ENCODE measurements at regions not wholly inside any gene's neighbourhood (a gene's known extent, or its start where the extent isn't known, plus 50 kb on each side); places are given as distances from the start of the nearest gene placed in this dataset.

GRCh38 chr3:72049300-72049699, 264.4 kb upstream of the PROK2 start:
- TF ChIP-seq MEF2A (IDR thresholded peaks at IDR 0.05; ENCODE audit: borderline replicate concordance, low read depth) (no peak), TAF1 (IDR thresholded peaks at IDR 0.05; ENCODE audit: borderline replicate concordance, low read depth, low read length) (no peak), GABPA (IDR thresholded peaks at IDR 0.05; ENCODE audit: low read depth) (no peak), FOSL2 (IDR thresholded peaks at IDR 0.05; ENCODE audit: borderline replicate concordance, low read depth) (no peak)
- H3K9me2 ChIP-seq, result no peaks in the 10 kb centered on the region
- 20% methylated on average over 1 of the region's 1 CpG for WGBS (ENCODE audit: low lambda C conversion rate)

GRCh38 chr3:72048873-72049272, 263.9 kb upstream of the PROK2 start:
- H3F3A ChIP-seq (replicated peaks; ENCODE audit: insufficient read depth), result no peaks in the 10 kb centered on the region
- WGBS (ENCODE audit: low lambda C conversion rate), result 31% methylated on average over 5 of the region's 5 CpGs
- ChIA-PET POLR2A (no interaction called here), CTCF (interaction anchor here (0.9 kb wide), 1 partner anchor 12 kb away, joined by 3 read pairs; no protein-coding TSS in a partner anchor)
- no peak overlapping the region for H3K4me2 ChIP-seq
- no peaks in the 10 kb centered on the region for H3K9me2 ChIP-seq
- H3K27ac ChIP-seq (ENCODE audit: low read depth in 2 of 2, low read length in 1 of 2), result no peak overlapping the region
- H3K27me3 ChIP-seq (ENCODE audit: insufficient read depth), result no peaks in the 10 kb centered on the region
- H3K9me3 ChIP-seq, result no peaks in the 10 kb centered on the region
- H3K4me3 ChIP-seq (ENCODE audit: low read depth in 2 of 2, low read length in 1 of 2), result no peak overlapping the region
- H3K79me2 ChIP-seq (ENCODE audit: insufficient read depth), result no peaks in the 10 kb centered on the region
- TF ChIP-seq CTCF (IDR thresholded peaks at IDR 0.05) (no peak), TAF1 (IDR thresholded peaks at IDR 0.05; ENCODE audit: borderline replicate concordance, low read depth, low read length) (no peak), IRF3 (IDR thresholded peaks at IDR 0.05; ENCODE audit: low read depth, low read length) (no peak), RAD21 (IDR thresholded peaks at IDR 0.05; ENCODE audit: low read length) (no peak), REST (IDR thresholded peaks at IDR 0.05; ENCODE audit: low read depth, low read length) (no peak), MXI1 (IDR thresholded peaks at IDR 0.05; ENCODE audit: low read depth, low read length) (no peak), SMC3 (IDR thresholded peaks at IDR 0.05; ENCODE audit: low read depth, low read length) (no peak), RCOR1 (IDR thresholded peaks at IDR 0.05; ENCODE audit: low read length) (no peak), EZH2phosphoT487 (IDR thresholded peaks at IDR 0.05; ENCODE audit: borderline replicate concordance, low read depth) (no peak), USF1 (IDR thresholded peaks at IDR 0.05; ENCODE audit: borderline replicate concordance, low read depth) (no peak), RFX5 (IDR thresholded peaks at IDR 0.05; ENCODE audit: low read length) (no peak), CHD2 (IDR thresholded peaks at IDR 0.05; ENCODE audit: low read length, partially characterized antibody) (no peak), MAX (IDR thresholded peaks at IDR 0.05; ENCODE audit: low read depth) (no peak), MEF2A (IDR thresholded peaks at IDR 0.05; ENCODE audit: borderline replicate concordance, low read depth) (no peak)
- no peak for DNase-seq
- no peak overlapping the region for H3K9ac ChIP-seq
- H3K4me1 ChIP-seq (ENCODE audit: control insufficient read depth in 1 of 2, insufficient read depth in 2 of 2, low read depth in 1 of 2, low read length in 1 of 2), result no peaks in the 10 kb centered on the region; a peak in 1 of 4 replicates
- no peaks in the 10 kb centered on the region for H3K36me3 ChIP-seq (replicated peaks in 1 of 2; ENCODE audit: control insufficient read depth in 1 of 2, insufficient read depth in 2 of 2, low read length in 1 of 2)
- no peak overlapping the region for H2AFZ ChIP-seq (ENCODE audit: low read depth)
- H4K20me1 ChIP-seq (ENCODE audit: insufficient read depth), result no peaks in the 10 kb centered on the region

More at GRCh38 chr3:72049300-72049699, 264.4 kb upstream of the PROK2 start:
- no peak overlapping the region for H3K4me2 ChIP-seq
- H3K27ac ChIP-seq (ENCODE audit: low read depth in 2 of 2, low read length in 1 of 2), result no peak overlapping the region
- H3F3A ChIP-seq (replicated peaks; ENCODE audit: insufficient read depth), result no peaks in the 10 kb centered on the region
- DNase-seq, result no peak
- H3K9me3 ChIP-seq, result no peaks in the 10 kb centered on the region
- H2AFZ ChIP-seq (ENCODE audit: low read depth), result no peak overlapping the region
- no peaks in the 10 kb centered on the region for H3K79me2 ChIP-seq (ENCODE audit: insufficient read depth)
- H3K36me3 ChIP-seq (replicated peaks in 1 of 2; ENCODE audit: control insufficient read depth in 1 of 2, insufficient read depth in 2 of 2, low read length in 1 of 2), result no peaks in the 10 kb centered on the region
- H3K9ac ChIP-seq, result no peak overlapping the region
- H4K20me1 ChIP-seq (ENCODE audit: insufficient read depth), result no peaks in the 10 kb centered on the region
- H3K4me1 ChIP-seq (ENCODE audit: control insufficient read depth in 1 of 2, insufficient read depth in 2 of 2, low read depth in 1 of 2, low read length in 1 of 2), result no peaks in the 10 kb centered on the region; a peak in 1 of 4 replicates
- ChIA-PET POLR2A (no interaction called here), CTCF (interaction anchor here (1.0 kb wide), 1 partner anchor 36 kb away, joined by 3 read pairs; no protein-coding TSS in a partner anchor)
- no peaks in the 10 kb centered on the region for H3K27me3 ChIP-seq (ENCODE audit: insufficient read depth)
- H3K4me3 ChIP-seq (ENCODE audit: low read depth in 2 of 2, low read length in 1 of 2), result no peak overlapping the region
